ENCODE measurements at regions not wholly inside any gene's neighbourhood (a gene's known extent, or its start where the extent isn't known, plus 50 kb on each side); places are given as distances from the start of the nearest gene placed in this dataset.

DNA sequence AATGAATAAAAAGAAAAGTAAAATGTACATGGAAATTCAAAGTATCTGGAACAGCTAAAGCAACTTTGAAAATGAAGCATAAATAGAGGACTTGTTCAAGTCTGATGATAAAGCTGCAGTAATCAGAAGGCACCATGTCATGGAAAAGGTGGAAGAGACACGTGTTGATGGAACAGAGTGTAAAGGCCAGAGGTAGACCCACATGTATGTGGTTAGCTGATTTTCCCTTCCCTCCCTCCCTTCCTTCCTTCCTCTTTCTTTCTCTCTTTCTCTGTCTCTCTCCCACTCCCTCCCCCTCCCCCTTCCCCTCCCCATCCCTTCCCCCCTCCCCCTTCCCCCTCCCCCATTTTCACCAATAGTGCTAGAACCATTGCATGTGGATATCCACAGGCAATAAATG lies 58.7 kb upstream of the FCN1 start:
- 20 to 55% methylated on average over 1 of the region's 1 CpG for WGBS, 2 donors
- Histone ChIP-seq H3K27ac (no peak overlapping the region), H3K4me3 (no peak overlapping the region), H3K27me3 (peaks cover 0 to 53% (median 0%) of the 10 kb centered on the region in 4 donors), H3K4me1 (no peaks in the 10 kb centered on the region), H3K36me3 (no peaks in the 10 kb centered on the region), H3K9me3 (no peaks in the 10 kb centered on the region)
- no peak for TF ChIP-seq POLR2A (IDR thresholded peaks at IDR 0.05)
- TF ChIP-seq, protein P1, sequence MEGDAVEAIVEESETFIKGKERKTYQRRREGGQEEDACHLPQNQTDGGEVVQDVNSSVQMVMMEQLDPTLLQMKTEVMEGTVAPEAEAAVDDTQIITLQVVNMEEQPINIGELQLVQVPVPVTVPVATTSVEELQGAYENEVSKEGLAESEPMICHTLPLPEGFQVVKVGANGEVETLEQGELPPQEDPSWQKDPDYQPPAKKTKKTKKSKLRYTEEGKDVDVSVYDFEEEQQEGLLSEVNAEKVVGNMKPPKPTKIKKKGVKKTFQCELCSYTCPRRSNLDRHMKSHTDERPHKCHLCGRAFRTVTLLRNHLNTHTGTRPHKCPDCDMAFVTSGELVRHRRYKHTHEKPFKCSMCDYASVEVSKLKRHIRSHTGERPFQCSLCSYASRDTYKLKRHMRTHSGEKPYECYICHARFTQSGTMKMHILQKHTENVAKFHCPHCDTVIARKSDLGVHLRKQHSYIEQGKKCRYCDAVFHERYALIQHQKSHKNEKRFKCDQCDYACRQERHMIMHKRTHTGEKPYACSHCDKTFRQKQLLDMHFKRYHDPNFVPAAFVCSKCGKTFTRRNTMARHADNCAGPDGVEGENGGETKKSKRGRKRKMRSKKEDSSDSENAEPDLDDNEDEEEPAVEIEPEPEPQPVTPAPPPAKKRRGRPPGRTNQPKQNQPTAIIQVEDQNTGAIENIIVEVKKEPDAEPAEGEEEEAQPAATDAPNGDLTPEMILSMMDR (IDR thresholded peaks at IDR 0.05), result no peak
- intact Hi-C loops (cut with DNase I), result no loop called here
- no peak for DNase-seq

DNA sequence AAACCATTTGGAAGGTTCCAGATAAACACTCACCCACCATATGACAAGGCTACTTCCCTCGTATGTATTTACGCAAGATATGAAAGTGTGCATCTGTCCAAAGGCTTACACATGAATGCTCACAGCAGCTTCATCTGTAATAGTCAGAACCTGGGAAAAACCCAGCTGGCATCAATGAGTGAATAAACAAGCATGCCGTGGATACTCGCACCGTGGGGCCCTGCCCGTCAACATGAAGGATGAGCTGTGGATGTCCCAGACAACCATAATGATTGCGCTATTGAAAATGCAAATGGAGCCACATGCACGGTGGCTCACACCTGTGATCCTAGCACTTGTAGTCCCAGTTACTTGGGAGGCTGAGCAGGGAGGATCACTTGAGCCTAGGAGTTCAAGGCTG lies 60.6 kb upstream of the FCN1 start:
- DNase-seq, result no peak
- intact Hi-C loops (cut with DNase I), result no loop called here
- WGBS, 2 donors, result 69 to 72% methylated on average over 5 to 7 of the region's 8 CpGs
- Histone ChIP-seq H3K36me3 (no peaks in the 10 kb centered on the region), H3K4me3 (no peak overlapping the region), H3K27me3 (peaks cover 0 to 53% (median 0%) of the 10 kb centered on the region in 4 donors), H3K27ac (no peak overlapping the region), H3K4me1 (no peaks in the 10 kb centered on the region), H3K9me3 (no peaks in the 10 kb centered on the region)
- TF ChIP-seq, protein P1 (IDR thresholded peaks at IDR 0.05), result no peak
- TF ChIP-seq POLR2A (IDR thresholded peaks at IDR 0.05), result no peak

DNA sequence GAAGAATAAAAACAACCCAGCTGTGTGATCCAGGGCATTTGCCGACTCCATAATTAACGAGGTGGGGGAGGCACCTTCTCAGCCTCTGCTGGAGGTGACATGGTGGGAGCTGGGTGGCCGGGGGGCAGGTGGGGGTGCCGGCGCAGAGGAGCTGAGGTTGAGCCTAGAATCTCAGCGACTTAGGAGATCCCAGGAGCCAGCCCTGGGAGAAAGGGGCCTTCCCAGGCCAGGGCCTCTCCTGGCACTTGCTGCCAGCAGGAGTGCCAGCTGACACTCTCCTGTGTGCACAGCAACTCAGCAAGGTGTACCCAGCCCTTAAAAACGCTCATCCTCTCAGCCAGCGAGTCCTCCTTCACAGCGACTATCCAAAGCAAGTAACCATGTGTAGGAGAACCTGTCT lies 62.8 kb upstream of the FCN1 start:
- intact Hi-C loops (cut with DNase I), result no loop called here
- Histone ChIP-seq H3K4me3 (no peak overlapping the region), H3K36me3 (no peaks in the 10 kb centered on the region), H3K9me3 (no peaks in the 10 kb centered on the region), H3K27me3 (peaks cover 0 to 74% (median 0%) of the 10 kb centered on the region in 4 donors), H3K4me1 (no peaks in the 10 kb centered on the region), H3K27ac (no peak overlapping the region)
- no peak for TF ChIP-seq POLR2A (IDR thresholded peaks at IDR 0.05)
- TF ChIP-seq, protein P1 (IDR thresholded peaks at IDR 0.05), result no peak
- 50 to 82% methylated on average over 2 of the region's 9 CpGs for WGBS, 2 donors
- DNase-seq, result no peak

DNA sequence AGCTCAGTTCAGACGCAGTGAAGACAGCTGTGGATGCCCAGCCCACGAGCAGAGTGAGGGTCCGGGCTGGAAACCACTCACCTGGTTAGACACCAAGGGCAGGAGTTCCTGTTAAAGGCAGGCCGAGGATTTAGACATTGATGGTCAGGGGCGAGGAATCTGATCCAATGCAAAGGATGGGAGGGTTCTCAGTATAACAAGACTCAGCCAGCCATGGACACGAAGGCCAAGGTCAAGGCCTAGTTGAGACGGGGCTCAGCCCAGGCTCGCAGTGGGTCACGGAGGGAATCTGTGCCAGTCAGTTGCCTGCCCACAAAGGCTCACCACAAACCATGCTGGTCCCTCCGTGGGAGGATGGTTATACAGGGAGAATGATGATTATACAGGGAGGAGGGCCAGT lies 63.3 kb upstream of the FCN1 start:
- DNase-seq, result no peak

DNA sequence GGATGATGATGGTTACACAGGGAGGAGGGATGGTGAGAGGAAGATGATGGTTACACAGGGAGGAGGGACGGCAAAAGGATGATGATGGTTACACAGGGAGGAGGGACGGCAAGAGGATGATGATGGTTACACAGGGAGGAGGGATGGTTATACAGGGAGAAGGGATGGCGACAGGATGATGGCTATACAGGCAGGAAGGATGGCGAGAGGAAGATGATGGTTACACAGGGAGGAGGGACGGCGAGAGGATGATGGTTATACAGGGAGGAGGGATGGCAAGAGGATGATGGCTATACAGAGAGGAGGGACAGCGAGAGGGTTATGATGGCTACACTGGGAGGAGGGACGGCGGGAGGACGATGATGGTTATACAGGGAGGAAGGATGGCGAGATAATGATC lies 64.1 kb upstream of the FCN1 start:
- no peak for DNase-seq
- intact Hi-C loops (cut with DNase I), result no loop called here
- H3K27me3 ChIP-seq, result peaks cover 0 to 80% (median 0%) of the 10 kb centered on the region in 4 donors

More for the DNA sequence above, 63.3 kb upstream of the FCN1 start:
- H3K36me3 ChIP-seq, result no peaks in the 10 kb centered on the region
- WGBS, 2 donors, result 73 to 81% methylated on average over 8 of the region's 10 CpGs
- intact Hi-C loops (cut with DNase I), result no loop called here
- no peaks in the 10 kb centered on the region for H3K9me3 ChIP-seq
- peaks cover 0 to 79% (median 0%) of the 10 kb centered on the region in 4 donors for H3K27me3 ChIP-seq
- H3K27ac ChIP-seq, result no peak overlapping the region
- no peak overlapping the region for H3K4me3 ChIP-seq
- no peaks in the 10 kb centered on the region for H3K4me1 ChIP-seq
- no peak for TF ChIP-seq POLR2A (IDR thresholded peaks at IDR 0.05)
- TF ChIP-seq, protein P1 (IDR thresholded peaks at IDR 0.05), result no peak

More for the DNA sequence above, 64.1 kb upstream of the FCN1 start:
- Histone ChIP-seq H3K9me3 (peaks cover 0 to under 1% (median under 1%) of the 10 kb centered on the region in 3 donors), H3K4me1 (no peaks in the 10 kb centered on the region), H3K36me3 (no peaks in the 10 kb centered on the region), H3K4me3 (no peak overlapping the region), H3K27ac (no peak overlapping the region)
- TF ChIP-seq, protein P1 (IDR thresholded peaks at IDR 0.05), result no peak
- no peak for TF ChIP-seq POLR2A (IDR thresholded peaks at IDR 0.05)
- WGBS, 2 donors, result 87 to 88% methylated on average over 11 of the region's 11 CpGs
